GM13976 (cell line): ENCODE measurements at regions not wholly inside any gene's neighbourhood (a gene's known extent, or its start where the extent isn't known, plus 50 kb on each side); places are given as distances from the start of the nearest gene placed in this dataset.

Experiments used
- DNase-seq: peaks from one replicate; pipeline ENCODE4 v3.0.0; 2012; ENCODE audit warnings: low spot score
- CTCF ChIP-seq: IDR thresholded peaks from 2 replicates; pipeline ENCODE4 v1.5.1; 2012; ENCODE audit warnings: borderline replicate concordance, mild to moderate bottlenecking; ENCODE audit not compliant: insufficient read depth; ENCODE audit errors: extremely low read depth, missing control alignments, control extremely low read depth
- in situ Hi-C: fragments of 300-500 bp; cut with MboI; formaldehyde crosslinking; loops from one replicate; pipeline ENCODE4 v1.12.0; 2022; ENCODE audit warnings: low sequenced_read_pairs, mixed read lengths, inconsistent platforms; ENCODE audit not compliant: unreplicated experiment

- TF ChIP-seq CTCF = no peak
- in situ Hi-C loops = no loop called here
- DNase-seq = no peak
Observed at GRCh38 chr3:13162549-13163320, 89.5 kb upstream of the IQSEC1 start.

GRCh38 chr3:13161771-13162535, 88.7 kb upstream of the IQSEC1 start:
- TF ChIP-seq CTCF = no peak

GRCh38 chr3:13161021-13161759, 88.0 kb upstream of the IQSEC1 start:
- TF ChIP-seq CTCF = no peak
- DNase-seq = no peak
- in situ Hi-C loops = no loop called here

More at GRCh38 chr3:13161771-13162535, 88.7 kb upstream of the IQSEC1 start:
- DNase-seq = no peak
- in situ Hi-C loops = no loop called here

GRCh38 chr3:13160619-13161018, 87.4 kb upstream of the IQSEC1 start:
- DNase-seq = no peak
- in situ Hi-C loops = no loop called here
- no peak for TF ChIP-seq CTCF

- in situ Hi-C loops = no loop called here
- no peak for TF ChIP-seq CTCF
- no peak for DNase-seq
Observed at GRCh38 chr3:13159890-13160289, 86.7 kb upstream of the IQSEC1 start.

- no peak for TF ChIP-seq CTCF
- DNase-seq = no peak
- in situ Hi-C loops = no loop called here
Observed at GRCh38 chr3:13158871-13159270, 85.6 kb upstream of the IQSEC1 start.
